SK-N-DZ (cell line): ENCODE measurements at regions not wholly inside any gene's neighbourhood (a gene's known extent, or its start where the extent isn't known, plus 50 kb on each side); places are given as distances from the start of the nearest gene placed in this dataset.
A peak's percentile ranks its signal among the peaks of the same experiment; 100 is the strongest.

ENCODE experiments used
- DNase-seq: peaks from one replicate; pipeline ENCODE4 v3.0.0-alpha.2; 2015; ENCODE audit warnings: low spot score

- DNase-seq, result no peak
Observed at GRCh38 chr5:61784341-61784740, 452.3 kb downstream of the ZSWIM6 start.

GRCh38 chr5:61788548-61788947 lies 456.5 kb downstream of the ZSWIM6 start:
- DNase-seq, result no peak

DNA sequence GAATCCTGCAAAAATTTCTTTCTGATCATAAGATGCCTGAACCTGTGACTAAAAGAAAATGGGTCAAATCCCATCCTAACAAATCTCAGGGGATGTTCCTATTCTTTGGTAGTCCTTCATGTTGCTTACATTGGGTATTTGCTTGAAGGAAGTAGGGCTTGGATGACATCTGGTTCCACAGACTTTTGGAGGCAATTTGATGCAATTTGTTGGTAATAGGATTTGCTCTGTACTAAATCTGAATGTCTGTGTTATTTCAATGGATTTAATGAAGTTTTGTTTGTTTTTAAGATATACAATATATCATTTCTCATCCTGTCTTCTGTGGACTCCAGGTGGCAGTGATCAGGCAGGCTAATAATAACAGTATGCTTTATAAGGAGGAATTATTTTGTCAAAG lies 457.9 kb downstream of the ZSWIM6 start:
- peak; percentile 92 for DNase-seq

DNA sequence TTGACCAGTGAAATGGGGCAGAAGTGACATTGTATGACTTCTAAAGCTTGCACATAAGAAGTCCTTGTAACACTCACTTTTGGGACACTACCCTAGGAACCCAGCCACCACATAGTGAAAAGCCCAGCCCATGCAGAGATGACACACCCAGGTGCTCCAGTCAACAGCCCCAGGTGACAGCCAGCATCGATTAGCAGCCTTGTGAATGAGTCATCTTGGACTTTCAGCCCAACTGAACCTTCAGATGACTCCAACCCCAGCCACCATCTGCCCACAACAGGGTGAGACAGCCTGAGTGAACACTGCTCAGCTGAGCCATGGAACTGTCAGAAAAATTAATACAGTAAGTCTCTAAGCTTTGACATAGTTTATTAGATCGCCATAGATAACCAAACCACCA lies 458.6 kb downstream of the ZSWIM6 start:
- DNase-seq, result no peak

DNA sequence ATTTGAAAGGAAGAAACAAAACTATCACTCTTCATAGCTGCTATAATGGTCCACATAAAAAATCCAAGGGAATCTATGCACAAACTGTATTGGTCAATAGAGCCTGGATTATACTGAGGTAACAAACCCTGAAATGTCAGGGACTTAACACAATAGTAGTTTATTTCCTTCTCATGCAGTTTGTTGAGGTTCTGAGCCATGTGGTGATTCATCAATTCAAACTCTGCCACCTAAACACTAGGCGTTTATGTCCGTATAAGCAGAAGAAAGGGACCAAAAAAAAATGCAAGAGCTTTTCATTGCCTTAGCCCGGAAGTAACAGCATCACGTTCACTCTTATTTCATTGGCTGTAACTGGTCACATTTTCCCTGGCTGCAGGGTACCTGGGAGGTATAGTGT lies 464.7 kb downstream of the ZSWIM6 start:
- no peak for DNase-seq

DNA sequence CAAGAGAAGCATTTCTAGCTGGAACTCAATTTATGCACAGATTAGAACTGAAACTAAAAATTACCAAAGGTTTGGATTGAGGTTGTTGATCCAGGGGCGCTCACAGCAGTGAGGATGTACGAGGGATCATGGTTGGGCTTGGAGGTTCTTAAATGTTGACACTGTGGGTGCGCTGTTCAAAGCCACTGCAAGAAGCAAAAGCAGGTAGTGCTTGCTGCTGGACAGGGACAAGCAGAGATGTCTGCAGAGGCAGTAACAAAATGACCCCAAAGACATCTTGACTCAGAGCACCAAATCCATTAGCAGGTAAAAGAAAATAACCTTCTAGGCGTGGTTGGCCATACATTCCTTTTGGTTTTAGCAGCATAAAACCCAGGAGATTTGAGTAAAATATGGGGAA lies 468.4 kb downstream of the ZSWIM6 start:
- no peak for DNase-seq

- no peak for DNase-seq
Observed at GRCh38 chr5:61801174-61801573, 469.1 kb downstream of the ZSWIM6 start.

DNA sequence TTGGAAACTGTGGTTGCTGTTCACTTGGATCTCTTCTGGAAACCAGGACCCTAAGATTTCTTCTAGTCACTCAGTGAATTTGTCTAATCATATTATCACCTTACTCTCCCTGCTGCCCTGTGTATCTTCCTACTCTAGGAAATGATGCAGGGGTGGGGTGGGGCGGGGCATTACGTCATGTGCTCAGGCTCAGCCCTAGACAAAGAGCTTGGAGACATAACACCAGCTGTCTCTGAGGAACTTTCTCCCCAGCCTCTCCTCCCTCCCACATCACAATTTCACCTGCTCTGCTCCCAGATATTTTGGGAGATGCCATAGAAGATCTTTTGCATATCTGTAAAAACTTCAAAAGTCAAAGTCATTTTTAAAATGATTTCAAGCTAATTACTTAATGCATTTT lies 470.4 kb downstream of the ZSWIM6 start:
- no peak for DNase-seq

DNA sequence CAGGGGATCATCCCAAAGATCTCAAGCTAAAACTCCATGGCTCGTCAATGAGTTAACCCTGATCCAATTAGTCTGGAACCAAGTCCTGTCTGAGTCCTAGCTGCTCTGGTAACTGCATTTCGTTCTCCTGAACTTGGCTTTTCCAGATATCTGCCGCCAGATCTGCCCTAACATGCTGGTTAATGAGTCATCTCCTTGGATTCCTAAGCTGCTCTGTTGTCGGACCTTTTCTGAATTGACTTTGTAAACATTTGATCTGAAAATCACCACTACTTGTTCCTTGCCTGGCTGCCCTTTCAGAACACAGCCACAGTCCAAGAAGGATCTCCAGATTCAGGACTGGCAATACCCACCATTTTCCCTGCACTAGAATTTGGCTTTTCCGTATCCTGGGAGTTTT lies 473.0 kb downstream of the ZSWIM6 start:
- no peak for DNase-seq

DNA sequence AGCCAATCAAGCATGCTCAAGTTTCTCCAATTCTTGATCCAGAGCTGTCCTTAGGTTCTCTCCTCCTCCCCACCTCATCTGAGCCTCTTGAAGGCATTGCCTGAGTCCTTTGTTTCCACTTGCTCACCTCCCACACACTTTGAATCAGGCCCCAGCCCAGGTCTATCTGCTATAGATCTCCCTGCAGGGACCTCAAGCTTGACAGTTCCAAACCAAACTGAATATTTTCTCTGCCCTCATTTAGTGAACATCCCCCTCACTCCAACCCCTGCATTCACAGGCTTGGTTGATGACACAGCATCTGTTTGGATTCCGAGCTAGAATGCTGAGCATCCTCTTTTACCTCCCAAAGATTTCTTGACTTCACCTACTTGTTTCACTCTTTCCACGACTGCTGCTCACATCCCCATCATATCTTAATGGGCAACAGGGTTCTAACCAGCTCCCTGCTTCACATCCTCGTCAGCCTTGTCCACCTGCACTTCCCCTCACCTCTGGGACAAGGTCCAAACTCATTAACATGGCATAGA lies 474.5 kb downstream of the ZSWIM6 start:
- no peak for DNase-seq

- peak; percentile 64 for DNase-seq
Observed at GRCh38 chr5:61808091-61808490, 476.0 kb downstream of the ZSWIM6 start.

DNA sequence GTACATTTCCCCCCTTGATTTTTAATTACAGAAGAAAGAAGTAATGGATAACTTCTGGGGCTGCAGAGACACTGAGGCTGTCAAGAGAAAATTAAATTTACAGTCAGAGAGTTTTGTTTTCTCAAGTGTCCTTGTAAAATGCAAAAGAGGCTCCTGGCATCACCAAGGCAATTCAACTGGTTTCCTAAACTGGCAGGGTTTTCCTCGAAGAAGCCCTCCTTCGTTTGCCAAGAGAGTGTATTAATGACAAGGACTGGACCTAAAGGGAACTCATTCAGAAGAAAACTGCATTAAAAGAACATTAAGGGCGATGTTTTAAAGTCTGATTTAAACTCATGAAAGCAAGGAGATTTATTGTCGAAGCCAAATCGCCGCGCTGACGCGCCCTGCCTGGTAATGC lies 476.9 kb downstream of the ZSWIM6 start:
- no peak for DNase-seq

- peak; percentile 80 for DNase-seq
Observed at GRCh38 chr5:61809651-61810050, 477.6 kb downstream of the ZSWIM6 start.

- no peak for DNase-seq
Observed at GRCh38 chr5:61811052-61811451, 479.0 kb downstream of the ZSWIM6 start.

DNA sequence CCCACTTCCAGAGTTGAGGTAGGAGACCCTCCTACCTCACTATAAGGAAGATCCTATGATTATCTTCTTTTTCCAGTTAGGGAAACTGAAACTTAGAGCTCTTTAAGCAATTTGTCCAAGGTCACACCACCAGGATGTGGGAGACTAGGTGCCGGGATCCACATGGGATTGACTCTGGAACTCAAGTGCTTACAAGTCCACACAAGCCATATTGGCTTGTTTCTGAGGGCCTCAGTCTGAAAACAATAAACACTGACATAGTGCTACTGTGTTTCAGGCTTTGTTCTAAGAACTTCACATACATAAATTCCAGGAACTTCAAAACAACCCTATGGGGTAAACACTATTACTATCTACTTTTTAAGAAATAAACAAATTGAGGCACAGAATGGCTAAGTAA lies 481.3 kb downstream of the ZSWIM6 start:
- no peak for DNase-seq

GRCh38 chr5:61815339-61815738 lies 483.3 kb downstream of the ZSWIM6 start:
- DNase-seq, result no peak

DNA sequence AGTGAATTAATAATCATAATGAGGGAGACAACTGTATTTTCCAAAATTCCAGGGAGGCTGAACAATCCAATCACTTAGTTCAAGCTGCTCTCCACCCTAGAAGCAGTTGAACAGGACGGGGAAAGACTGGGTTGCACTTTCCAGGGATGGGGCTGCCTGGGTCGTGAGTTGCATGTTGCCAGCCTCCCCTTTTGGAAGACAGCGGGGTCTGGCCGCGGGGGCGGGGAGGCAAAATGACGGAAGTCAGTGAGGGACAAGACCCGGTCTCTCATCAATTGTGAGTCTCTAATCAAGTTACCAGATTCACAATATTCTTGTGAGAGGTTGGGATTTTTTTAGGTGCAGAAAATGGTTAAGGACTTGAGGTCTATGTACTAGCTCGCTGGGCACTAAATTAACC lies 484.1 kb downstream of the ZSWIM6 start:
- no peak for DNase-seq

DNA sequence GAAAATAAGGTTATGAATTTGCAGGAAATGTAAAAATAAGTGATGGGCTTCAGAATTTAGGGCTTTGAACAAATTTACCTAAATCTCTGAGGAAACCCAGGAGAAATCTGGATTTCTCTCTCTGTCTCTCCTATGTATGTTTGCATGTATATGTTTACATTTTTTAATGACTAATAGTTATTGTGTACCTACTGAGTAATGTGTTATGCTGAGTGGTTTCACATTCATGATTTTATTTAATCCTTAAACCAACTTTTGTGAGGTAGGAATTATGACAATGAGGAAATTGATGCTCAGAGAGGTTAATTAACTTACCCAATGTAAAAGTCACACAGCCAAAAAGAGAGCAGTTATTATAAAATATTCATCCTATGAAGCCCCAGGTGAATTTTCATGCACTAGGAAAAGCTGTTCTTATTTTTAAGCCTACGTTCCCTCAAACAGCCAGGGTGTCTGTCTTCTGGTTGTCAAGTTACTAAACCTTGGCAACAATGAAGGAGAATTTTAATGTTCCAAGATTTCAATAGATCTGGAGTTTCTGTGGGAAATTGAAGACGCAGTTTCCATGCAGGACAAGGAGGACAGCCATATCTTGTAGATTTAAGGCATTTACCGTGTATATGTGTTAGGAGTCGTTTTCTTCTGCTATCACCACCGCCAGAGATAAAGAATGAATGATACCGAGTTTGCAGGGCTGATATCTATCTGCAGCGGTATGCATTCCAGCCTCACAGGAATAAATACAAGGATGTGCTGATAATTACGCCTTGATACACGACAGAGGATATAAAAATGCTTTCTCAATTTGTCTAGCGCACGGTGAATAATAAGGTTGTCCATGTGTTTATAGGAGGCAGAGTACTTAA lies 484.8 kb downstream of the ZSWIM6 start:
- no peak for DNase-seq

DNA sequence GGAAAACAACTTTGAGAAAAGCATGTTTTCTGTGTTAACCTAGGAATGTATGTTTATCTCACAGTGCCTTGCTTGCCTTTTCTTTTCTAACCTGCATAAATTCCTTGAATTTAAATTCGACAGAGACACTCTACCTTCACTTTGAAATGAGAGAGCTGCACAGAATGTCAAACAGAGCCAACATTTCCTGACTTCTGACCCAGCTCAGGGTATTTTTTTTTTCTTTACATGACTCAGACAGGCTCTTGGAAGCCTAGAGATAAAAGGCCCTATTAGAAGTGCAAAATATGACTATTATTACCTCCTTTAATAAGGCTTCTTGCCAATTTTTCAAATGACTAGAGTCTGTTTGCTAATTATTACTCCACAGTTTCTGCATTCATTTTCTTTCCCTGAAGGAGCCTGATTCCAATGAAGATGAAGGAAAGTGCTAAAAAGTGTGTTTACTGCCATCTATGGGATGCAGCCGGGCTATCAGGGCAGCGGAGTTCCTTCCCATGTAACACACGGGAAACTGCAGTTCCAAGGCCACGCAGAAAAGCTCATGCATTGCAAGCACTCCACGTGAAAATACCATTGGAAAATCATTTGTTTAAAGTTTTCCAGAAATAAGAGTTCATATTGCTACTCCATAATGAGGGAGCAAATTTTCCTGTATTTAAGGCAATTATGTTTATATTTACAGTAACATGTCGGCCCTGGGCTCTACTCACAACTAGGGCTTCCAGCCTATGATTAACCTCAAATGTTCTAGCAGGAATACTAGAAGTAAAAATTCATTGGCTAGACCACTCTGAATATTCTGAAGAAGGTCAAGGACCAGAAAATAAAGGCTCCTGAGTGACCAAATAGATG lies 485.6 kb downstream of the ZSWIM6 start:
- DNase-seq, result peak; percentile 74

DNA sequence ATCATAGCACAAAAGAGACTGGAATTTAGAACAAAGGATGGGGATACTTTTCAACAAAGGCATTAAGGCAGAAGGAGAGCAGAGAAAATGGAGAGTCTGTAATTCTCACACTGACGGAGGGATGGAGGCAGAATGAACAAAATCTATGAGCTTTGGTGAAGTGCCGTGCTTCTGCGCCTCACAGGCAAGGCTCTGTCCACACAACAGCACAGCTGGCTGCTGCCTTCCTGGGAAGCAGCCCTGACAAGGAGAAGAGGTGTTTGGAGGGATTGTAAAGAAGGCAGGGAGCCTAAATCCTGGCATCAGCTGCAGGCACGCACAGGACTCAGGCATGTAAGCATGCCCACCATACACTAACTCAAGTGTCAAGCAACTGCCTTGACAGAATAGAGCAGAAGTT lies 485.2 kb upstream of the KIF2A start:
- no peak for DNase-seq

DNA sequence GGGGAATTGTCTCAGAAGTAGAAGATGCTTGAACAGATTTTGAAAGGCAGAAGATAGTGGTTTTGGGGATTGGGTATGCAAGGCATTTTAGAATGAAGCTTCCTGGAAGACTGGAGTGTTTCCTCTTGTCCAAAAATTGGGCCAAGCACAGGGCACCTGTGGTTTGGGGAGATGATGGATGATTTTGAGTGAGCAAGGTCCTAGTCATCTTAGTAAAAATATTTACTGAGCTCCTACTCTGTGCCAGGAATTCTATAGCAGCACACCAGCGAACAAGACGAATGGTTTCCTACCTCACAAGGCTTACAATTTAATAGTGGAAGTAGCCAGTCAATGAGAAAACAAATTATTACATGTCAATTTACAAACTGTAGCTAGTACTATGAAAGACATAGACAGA lies 484.4 kb upstream of the KIF2A start:
- DNase-seq, result no peak

- DNase-seq, result no peak
Observed at GRCh38 chr5:61822584-61822983, 483.4 kb upstream of the KIF2A start.

DNA sequence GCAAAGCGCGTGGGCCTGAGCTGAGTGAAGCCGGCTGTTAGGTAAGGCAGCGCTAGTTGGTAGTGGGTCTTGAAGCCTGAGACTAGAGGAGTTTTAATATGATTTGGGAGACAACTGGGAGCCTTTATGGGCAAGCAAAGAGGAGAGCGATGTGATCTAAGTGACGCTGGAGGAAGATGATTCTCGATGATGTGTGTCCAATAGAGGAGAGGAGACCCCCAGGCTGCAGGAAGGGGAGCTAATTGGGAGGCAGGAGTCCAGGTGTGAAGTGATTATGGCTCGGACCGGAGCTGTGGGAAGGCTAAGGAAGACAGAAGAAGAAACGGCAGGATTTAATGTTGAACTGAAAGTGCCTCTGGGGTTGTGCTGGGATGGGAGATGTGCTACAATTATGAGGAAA lies 482.9 kb upstream of the KIF2A start:
- DNase-seq, result no peak
